ENCODE measurements at regions not wholly inside any gene's neighbourhood (a gene's known extent, or its start where the extent isn't known, plus 50 kb on each side); places are given as distances from the start of the nearest gene placed in this dataset.

GRCh38 chr5:2997179-2997578 is 245.7 kb upstream of the IRX2 start:
- Histone ChIP-seq H3K36me3 (ENCODE audit: control insufficient read depth in 2 of 2, insufficient read depth in 2 of 2, low read length in 1 of 2) (no peaks in the 10 kb centered on the region), H3K27ac (ENCODE audit: control insufficient read depth, insufficient read depth) (no peak overlapping the region), H3K4me2 (ENCODE audit: control insufficient read depth, insufficient read depth) (no peak overlapping the region), H3K4me3 (no peak overlapping the region), H4K20me1 (ENCODE audit: control insufficient read depth, insufficient read depth) (no peaks in the 10 kb centered on the region), H3K9ac (ENCODE audit: control insufficient read depth, insufficient read depth, low read length) (no peak overlapping the region), H2AFZ (ENCODE audit: control insufficient read depth, low read depth, low read length) (no peak overlapping the region), H3K27me3 (replicated peaks in 1 of 2; ENCODE audit: control insufficient read depth in 2 of 2, insufficient read depth in 2 of 2, low read length in 1 of 2) (no peaks in the 10 kb centered on the region), H3K9me3 (replicated peaks; ENCODE audit: control insufficient read depth, insufficient read depth, low read length) (no peaks in the 10 kb centered on the region; the same call in 2 of the 3 replicates), H3K79me2 (ENCODE audit: control insufficient read depth, insufficient read depth, low read length) (no peaks in the 10 kb centered on the region), H3K4me1 (ENCODE audit: control insufficient read depth, insufficient read depth, low read length) (no peaks in the 10 kb centered on the region)
- RAD21 ChIA-PET (ENCODE audit: unreplicated experiment), result no interaction called here
- CTCF ChIA-PET, result no interaction called here
- SMC1A ChIA-PET (ENCODE audit: uncharacterized antibody, unreplicated experiment), result interaction anchor here (0.7 kb wide), 1 partner anchor 69 kb away, joined by 3 read pairs; no protein-coding TSS in a partner anchor
- FAIRE-seq (no peak), DNase-seq (ENCODE audit: low read depth, low spot score) (no peak), ATAC-seq (no peak)
- POLR2A ChIA-PET, result no interaction called here
- BruUV-seq (replicated peaks), result no TSS peak
- intact Hi-C loops (cut with micrococcal nuclease; ENCODE audit: unreplicated experiment), result no loop called here
- 18% methylated on average over 4 of the region's 4 CpGs for WGBS (ENCODE audit: insufficient coverage, insufficient replicate concordance, low lambda C conversion rate, missing lambda C conversion rate)
- no peak for TF ChIP-seq BCL11A (IDR thresholded peaks at IDR 0.05; ENCODE audit: low read depth, low read length)
- TF ChIP-seq CBX5 (IDR thresholded peaks at IDR 0.05; ENCODE audit: low read depth), result no peak
- TF ChIP-seq MYB (IDR thresholded peaks at IDR 0.05; ENCODE audit: borderline replicate concordance, low read depth, low read length), result no peak
- TF ChIP-seq EGR1 (IDR thresholded peaks at IDR 0.05; ENCODE audit: borderline replicate concordance in 1 of 2, low read depth in 2 of 2, low read length in 2 of 2), result no peak
- no peak for TF ChIP-seq RAD21 (IDR thresholded peaks at IDR 0.05; ENCODE audit: insufficient read depth, low read depth, low read length)
- TF ChIP-seq SUPT20H (IDR thresholded peaks at IDR 0.05; ENCODE audit: borderline replicate concordance, control insufficient read depth, low read depth, low read length), result no peak
- TF ChIP-seq TAF1 (IDR thresholded peaks at IDR 0.05; ENCODE audit: borderline replicate concordance, low read depth, low read length), result no peak
- TF ChIP-seq STAT3 (IDR thresholded peaks at IDR 0.05; ENCODE audit: low read depth, low read length), result no peak
- TF ChIP-seq ASH2L (IDR thresholded peaks at IDR 0.05; ENCODE audit: borderline replicate concordance, low read depth), result no peak
- TF ChIP-seq JUNB (IDR thresholded peaks at IDR 0.05), result no peak
- TF ChIP-seq ZNF207 (IDR thresholded peaks at IDR 0.05; ENCODE audit: borderline replicate concordance), result no peak
- TF ChIP-seq ATF7 (IDR thresholded peaks at IDR 0.05; ENCODE audit: low read depth), result no peak
- no peak for TF ChIP-seq NFYA (IDR thresholded peaks at IDR 0.05; ENCODE audit: borderline replicate concordance, low read depth, low read length)
- TF ChIP-seq POLR2AphosphoS5 (IDR thresholded peaks at IDR 0.05; ENCODE audit: low read length), result no peak
- TF ChIP-seq SKIL (IDR thresholded peaks at IDR 0.05; ENCODE audit: low read depth, poor library complexity, severe bottlenecking), result no peak
- TF ChIP-seq TCF7 (IDR thresholded peaks at IDR 0.05; ENCODE audit: borderline replicate concordance), result no peak
- in situ Hi-C loops (cut with MboI), result no loop called here
